RWPE1 (cell line): ENCODE measurements at regions not wholly inside any gene's neighbourhood (a gene's known extent, or its start where the extent isn't known, plus 50 kb on each side); places are given as distances from the start of the nearest gene placed in this dataset.

ENCODE experiments used
- CTCF ChIA-PET: fragments of 350-600 bp; sonication (Branson Sonifier 250); formaldehyde crosslinking; extraction: SDS; loops from one replicate; lab custom pipeline; 2021; lab: Yijun Ruan, JAX
- POLR2A ChIA-PET: fragments of 400-600 bp; formaldehyde crosslinking; extraction: SDS; loops from one replicate; lab custom pipeline; 2020; ENCODE audit warnings: antibody characterized with exemption; ENCODE audit not compliant: low non-redundant PET; lab: Yijun Ruan, JAX
- DNase-seq: peaks from one replicate; pipeline ENCODE4 v3.0.0; 2012; ENCODE audit warnings: low spot score
- H3K27ac ChIP-seq: fragments of 450-650 bp; 2 replicates; pipeline ENCODE4 v1.5.1; 2017
- CTCF ChIP-seq: fragments of 450-650 bp; conservative IDR thresholded peaks from 2 replicates; pipeline ENCODE4 v1.5.1; 2017; ENCODE audit warnings: low read depth, mild to moderate bottlenecking

- DNase-seq: no peak
- CTCF ChIA-PET: no interaction called here
- no peak for TF ChIP-seq CTCF
- H3K27ac ChIP-seq: no peak overlapping the region
- POLR2A ChIA-PET: no interaction called here
Measured at GRCh38 chr11:127670374-127671119, 670.0 kb upstream of the KIRREL3 start.

GRCh38 chr11:127656116-127656836, 655.7 kb upstream of the KIRREL3 start:
- CTCF ChIA-PET: no interaction called here
- no peak for DNase-seq
- TF ChIP-seq CTCF: no peak
- POLR2A ChIA-PET: no interaction called here
- H3K27ac ChIP-seq: no peak overlapping the region

GRCh38 chr11:127653076-127653475, 652.5 kb upstream of the KIRREL3 start:
- H3K27ac ChIP-seq: no peak overlapping the region
- no peak for DNase-seq
- no peak for TF ChIP-seq CTCF
- ChIA-PET POLR2A (no interaction called here), CTCF (no interaction called here)

GRCh38 chr11:127651888-127652221, 651.3 kb upstream of the KIRREL3 start:
- POLR2A ChIA-PET: no interaction called here
- DNase-seq: no peak
- H3K27ac ChIP-seq: no peak overlapping the region
- CTCF ChIA-PET: interaction anchor here (1.4 kb wide), 1 partner anchor 192 kb away, joined by 5 read pairs; no protein-coding TSS in a partner anchor
- no peak for TF ChIP-seq CTCF

- ChIA-PET CTCF (interaction anchor here (1.4 kb wide), 1 partner anchor 192 kb away, joined by 5 read pairs; no protein-coding TSS in a partner anchor), POLR2A (no interaction called here)
- DNase-seq: no peak
- no peak overlapping the region for H3K27ac ChIP-seq
- no peak for TF ChIP-seq CTCF
Measured at GRCh38 chr11:127651175-127651887, 650.8 kb upstream of the KIRREL3 start.

GRCh38 chr11:127649958-127650357, 649.4 kb upstream of the KIRREL3 start:
- ChIA-PET POLR2A (no interaction called here), CTCF (no interaction called here)
- no peak overlapping the region for H3K27ac ChIP-seq
- TF ChIP-seq CTCF: no peak
- DNase-seq: no peak
